ENCODE measurements at regions not wholly inside any gene's neighbourhood (a gene's known extent, or its start where the extent isn't known, plus 50 kb on each side); places are given as distances from the start of the nearest gene placed in this dataset.

DNA sequence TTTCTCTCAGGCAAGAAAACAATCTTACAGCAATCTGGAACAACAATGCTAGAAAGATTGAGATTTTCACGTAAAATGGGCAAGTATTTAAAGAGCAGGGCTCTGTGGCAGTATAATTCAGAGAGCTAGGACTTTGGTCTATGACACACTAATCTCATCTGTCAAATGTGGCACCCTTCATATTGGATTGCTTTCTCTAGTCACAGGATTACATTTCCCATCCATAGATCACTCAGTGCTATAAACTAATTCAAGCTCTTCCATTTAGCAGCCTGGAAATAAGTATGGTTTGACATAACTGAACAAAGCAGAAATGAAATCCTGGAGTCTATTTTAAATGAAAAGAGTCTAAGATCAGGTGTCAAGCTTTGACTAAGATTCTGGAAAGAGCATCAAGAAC lies 263.1 kb upstream of the TMPRSS15 start:
- no peak overlapping the region for H3K4me3 ChIP-seq (ENCODE audit: low read depth, low read length)
- no peak for DNase-seq (ENCODE audit: low read depth)
- TF ChIP-seq, protein P1, sequence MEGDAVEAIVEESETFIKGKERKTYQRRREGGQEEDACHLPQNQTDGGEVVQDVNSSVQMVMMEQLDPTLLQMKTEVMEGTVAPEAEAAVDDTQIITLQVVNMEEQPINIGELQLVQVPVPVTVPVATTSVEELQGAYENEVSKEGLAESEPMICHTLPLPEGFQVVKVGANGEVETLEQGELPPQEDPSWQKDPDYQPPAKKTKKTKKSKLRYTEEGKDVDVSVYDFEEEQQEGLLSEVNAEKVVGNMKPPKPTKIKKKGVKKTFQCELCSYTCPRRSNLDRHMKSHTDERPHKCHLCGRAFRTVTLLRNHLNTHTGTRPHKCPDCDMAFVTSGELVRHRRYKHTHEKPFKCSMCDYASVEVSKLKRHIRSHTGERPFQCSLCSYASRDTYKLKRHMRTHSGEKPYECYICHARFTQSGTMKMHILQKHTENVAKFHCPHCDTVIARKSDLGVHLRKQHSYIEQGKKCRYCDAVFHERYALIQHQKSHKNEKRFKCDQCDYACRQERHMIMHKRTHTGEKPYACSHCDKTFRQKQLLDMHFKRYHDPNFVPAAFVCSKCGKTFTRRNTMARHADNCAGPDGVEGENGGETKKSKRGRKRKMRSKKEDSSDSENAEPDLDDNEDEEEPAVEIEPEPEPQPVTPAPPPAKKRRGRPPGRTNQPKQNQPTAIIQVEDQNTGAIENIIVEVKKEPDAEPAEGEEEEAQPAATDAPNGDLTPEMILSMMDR (conservative IDR thresholded peaks at IDR 0.05; ENCODE audit: low read depth, low read length): no peak

DNA sequence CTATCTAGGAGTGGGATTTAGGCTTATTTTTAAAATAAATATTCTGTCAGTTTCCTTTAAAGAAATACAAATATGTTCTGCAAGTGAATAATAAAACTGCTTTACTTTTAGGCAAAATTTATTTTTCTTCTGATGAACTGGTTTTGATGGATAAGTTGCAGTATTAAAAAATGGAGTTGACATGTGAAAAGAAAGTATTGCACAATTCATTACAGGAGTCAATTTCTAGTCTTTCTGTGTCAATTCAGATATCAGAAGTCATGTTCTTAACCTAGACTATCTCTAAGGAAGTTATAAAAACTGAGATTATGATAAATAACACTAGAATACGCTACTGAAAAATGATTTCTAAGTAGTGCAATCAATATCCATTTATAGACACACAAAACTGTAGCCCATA lies 270.2 kb upstream of the TMPRSS15 start:
- no peak for DNase-seq (ENCODE audit: low read depth)
- H3K4me3 ChIP-seq (ENCODE audit: low read depth, low read length): no peak overlapping the region
- TF ChIP-seq, protein P1 (conservative IDR thresholded peaks at IDR 0.05; ENCODE audit: low read depth, low read length): no peak

DNA sequence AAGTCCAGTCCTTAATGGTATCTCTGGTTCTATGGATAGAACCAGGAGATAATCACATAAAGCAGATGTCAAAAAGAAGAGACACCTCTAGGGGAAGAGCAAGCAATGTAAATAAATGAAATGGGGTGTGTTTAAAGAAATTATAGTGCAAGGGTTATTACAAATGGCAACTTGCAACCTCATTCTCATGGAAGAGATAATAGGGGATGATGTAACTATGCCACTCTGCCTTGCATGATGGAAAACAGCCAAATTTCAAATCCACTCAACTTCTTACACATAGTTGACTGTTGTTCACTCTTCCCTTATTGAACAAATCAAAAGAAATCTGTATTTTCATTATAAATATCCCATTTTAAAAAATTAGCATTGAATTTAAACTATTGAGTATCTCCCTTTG lies 274.0 kb upstream of the TMPRSS15 start:
- H3K4me3 ChIP-seq (ENCODE audit: low read depth, low read length): no peak overlapping the region
- DNase-seq (ENCODE audit: low read depth): no peak
- TF ChIP-seq, protein P1 (conservative IDR thresholded peaks at IDR 0.05; ENCODE audit: low read depth, low read length): no peak

DNA sequence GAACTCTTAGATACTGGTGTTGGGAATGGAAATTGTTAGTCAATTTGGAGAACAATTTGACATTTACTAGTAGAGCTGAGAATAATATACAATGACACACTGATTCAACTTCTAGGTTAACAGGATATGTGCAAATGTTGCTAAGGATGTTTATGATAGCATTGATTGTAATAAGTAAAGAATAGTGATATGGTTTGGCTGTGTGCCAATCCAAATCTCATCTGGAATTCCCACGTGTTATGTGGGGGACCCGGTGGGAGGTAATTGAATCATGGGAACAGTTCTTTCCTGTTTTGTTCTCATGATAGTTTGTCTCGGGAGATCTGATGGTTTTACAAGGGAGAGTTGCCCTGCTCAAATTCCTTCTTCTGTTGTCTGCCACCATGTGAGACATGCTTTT lies 302.4 kb upstream of the TMPRSS15 start:
- TF ChIP-seq, protein P1 (conservative IDR thresholded peaks at IDR 0.05; ENCODE audit: low read depth, low read length): no peak
- DNase-seq (ENCODE audit: low read depth): no peak
- H3K4me3 ChIP-seq (ENCODE audit: low read depth, low read length): no peak overlapping the region

DNA sequence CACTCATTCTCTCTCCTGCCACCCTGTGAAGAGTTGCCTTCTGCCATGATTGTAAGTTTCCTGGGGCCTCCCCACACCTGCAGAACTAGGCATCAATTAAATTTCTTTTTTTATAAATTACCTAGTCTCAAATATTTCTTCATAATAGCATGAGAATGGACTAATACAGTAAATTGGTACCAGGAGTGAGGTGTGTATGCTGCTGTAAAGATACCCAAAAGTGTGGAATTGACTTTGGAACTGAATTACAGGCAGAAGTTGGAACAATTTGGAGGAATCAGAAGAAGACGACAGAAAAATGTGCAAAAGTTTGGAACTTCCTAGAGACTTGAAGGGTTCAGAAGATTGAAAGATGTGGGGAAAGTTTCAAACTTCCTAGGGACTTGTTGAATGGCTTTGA lies 308.1 kb upstream of the TMPRSS15 start:
- TF ChIP-seq, protein P1 (conservative IDR thresholded peaks at IDR 0.05; ENCODE audit: low read depth, low read length): no peak
- H3K4me3 ChIP-seq (ENCODE audit: low read depth, low read length): no peak overlapping the region
- DNase-seq (ENCODE audit: low read depth): no peak

DNA sequence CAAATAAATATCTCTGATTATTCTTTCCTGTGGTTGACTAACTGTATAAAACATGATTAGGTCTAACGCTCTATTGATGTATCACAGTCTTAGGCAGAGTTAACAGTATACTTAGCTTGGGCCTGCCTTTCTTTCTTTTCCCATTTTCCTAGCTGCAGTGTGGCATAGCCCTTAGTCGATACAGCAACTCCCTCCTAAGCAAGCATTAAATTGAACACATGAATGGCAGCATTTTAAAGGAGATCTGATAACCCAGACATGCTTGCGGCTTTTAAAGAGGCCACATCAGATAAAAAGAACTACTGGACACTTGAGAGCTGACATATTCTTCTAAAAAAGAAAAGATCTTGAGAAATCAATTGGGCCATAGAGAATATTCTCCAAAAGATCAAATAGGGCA lies 312.0 kb upstream of the TMPRSS15 start:
- H3K4me3 ChIP-seq (ENCODE audit: low read depth, low read length): no peak overlapping the region
- TF ChIP-seq, protein P1 (conservative IDR thresholded peaks at IDR 0.05; ENCODE audit: low read depth, low read length): no peak
- DNase-seq (ENCODE audit: low read depth): no peak

DNA sequence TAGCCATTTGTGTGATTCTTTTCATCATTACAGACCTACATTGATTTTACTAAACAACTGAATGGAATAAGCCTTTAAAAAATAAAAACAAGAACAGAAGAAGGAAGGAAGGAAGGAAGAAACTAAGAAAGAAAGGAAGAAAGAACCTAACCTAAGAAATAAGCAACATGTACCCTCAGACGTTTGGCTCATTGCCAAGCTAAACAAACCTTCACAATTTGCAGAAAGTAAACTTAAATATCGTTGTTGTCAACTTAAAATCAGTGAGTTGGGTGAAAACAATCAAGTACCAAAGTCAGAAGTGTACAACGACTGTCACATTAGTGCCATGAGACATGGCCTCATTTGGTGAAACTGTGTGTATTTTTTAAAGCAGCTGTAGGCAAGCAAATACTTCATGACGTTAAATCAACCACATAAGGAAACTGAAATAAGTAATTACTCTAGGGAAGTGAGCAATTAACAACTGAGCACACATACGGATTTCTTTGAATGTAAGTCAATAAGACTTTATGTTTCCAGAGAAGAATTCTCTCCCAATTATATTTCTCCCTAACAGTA lies 313.1 kb upstream of the TMPRSS15 start:
- no peak overlapping the region for H3K4me3 ChIP-seq (ENCODE audit: low read depth, low read length)
- TF ChIP-seq, protein P1 (conservative IDR thresholded peaks at IDR 0.05; ENCODE audit: low read depth, low read length): no peak
- DNase-seq (ENCODE audit: low read depth): no peak

All from epithelial cell of proximal tubule (primary cell).